IMR-90 (cell line): ENCODE measurements at regions not wholly inside any gene's neighbourhood (a gene's known extent, or its start where the extent isn't known, plus 50 kb on each side); places are given as distances from the start of the nearest gene placed in this dataset.

Source experiments
- ATAC-seq: fragments of 200-7000 bp; cut with Tn5 transposase; 2 replicates; pipeline ENCODE4 v1.9.1; 2020; ENCODE audit warnings: low read depth, mild to moderate bottlenecking, moderate library complexity
- BruUV-seq: library from RNA; stranded (reverse); fragments of 400-500 nt; replicated peaks from 2 replicates; lab custom pipeline; 2021; lab: Mats Ljungman, UMichigan
- CTCF ChIA-PET: fragments of 300-600 bp; formaldehyde crosslinking; extraction: SDS; loops from one replicate; lab custom pipeline; 2021; ENCODE audit warnings: antibody characterized with exemption; lab: Yijun Ruan, JAX
- POLR2A ChIA-PET: fragments of 300-600 bp; sonication (Branson Sonifier 250); formaldehyde crosslinking; loops from one replicate; lab custom pipeline; 2022; ENCODE audit warnings: antibody characterized with exemption; ENCODE audit not compliant: unreplicated experiment; lab: Charles Lee
- DNase-seq: peaks from one replicate; pipeline ENCODE4 v3.0.0; 2013
- H2AFZ ChIP-seq: replicated peaks from 2 replicates; pipeline ENCODE3; 2013; ENCODE audit warnings: low read length, mild to moderate bottlenecking; ENCODE audit not compliant: poor library complexity
- H2AK5ac ChIP-seq: 2 replicates; pipeline ENCODE4 v1.6.1; 2013; ENCODE audit warnings: low read depth, low read length, inconsistent platforms
- H2AK9ac ChIP-seq: replicated peaks from 2 replicates; pipeline ENCODE3; 2013; ENCODE audit warnings: mild to moderate bottlenecking, low read depth, low read length, moderate library complexity; ENCODE audit not compliant: poor library complexity
- H2BK120ac ChIP-seq: 2 replicates; pipeline ENCODE4 v1.6.1; 2013; ENCODE audit warnings: low read depth, low read length, inconsistent platforms
- H2BK15ac ChIP-seq: 3 replicates; pipeline ENCODE4 v1.6.1; 2013; ENCODE audit warnings: low read depth, low read length, inconsistent platforms
- H2BK20ac ChIP-seq: 2 replicates; pipeline ENCODE4 v1.6.1; 2013; ENCODE audit warnings: low read depth, mild to moderate bottlenecking, inconsistent platforms, low read length, moderate library complexity
- H2BK5ac ChIP-seq: 2 replicates; pipeline ENCODE4 v1.6.1; 2013; ENCODE audit warnings: mild to moderate bottlenecking, low read depth, low read length, inconsistent platforms; ENCODE audit not compliant: poor library complexity, severe bottlenecking
- H3K14ac ChIP-seq: replicated peaks from 2 replicates; pipeline ENCODE4 v1.6.1; 2013; ENCODE audit warnings: low read depth, low read length, inconsistent platforms
- H3K18ac ChIP-seq: 2 replicates; pipeline ENCODE4 v1.6.1; 2013; ENCODE audit warnings: low read depth, low read length, control low read depth
- H3K23ac ChIP-seq: 2 replicates; pipeline ENCODE4 v1.6.1; 2013; ENCODE audit warnings: low read depth, low read length, inconsistent platforms
- H3K27ac ChIP-seq: 2 replicates; pipeline ENCODE4 v1.5.1; 2013; ENCODE audit warnings: mild to moderate bottlenecking, control low read depth, low read length; ENCODE audit not compliant: insufficient read depth
- H3K27me3 ChIP-seq: 2 replicates; pipeline ENCODE4 v1.6.1; 2013; ENCODE audit warnings: low read length; ENCODE audit not compliant: control insufficient read depth, insufficient read depth
- H3K36me3 ChIP-seq: 2 replicates; pipeline ENCODE4 v1.6.1; 2013; ENCODE audit warnings: low read length, mixed read lengths; ENCODE audit not compliant: control insufficient read depth, insufficient read depth
- H3K4ac ChIP-seq: 2 replicates; pipeline ENCODE4 v1.6.1; 2013; ENCODE audit warnings: low read depth, low read length, inconsistent platforms
- H3K4me1 ChIP-seq: 2 replicates; pipeline ENCODE4 v1.6.1; 2013; ENCODE audit warnings: low read length, mixed read lengths; ENCODE audit not compliant: control insufficient read depth, insufficient read depth
- H3K4me2 ChIP-seq: 2 replicates; pipeline ENCODE4 v1.6.1; 2013; ENCODE audit warnings: low read depth, mild to moderate bottlenecking, control low read depth, low read length, moderate library complexity
- H3K4me3 ChIP-seq: 2 replicates; pipeline ENCODE4 v1.5.1; 2013; ENCODE audit warnings: low read depth, mild to moderate bottlenecking, control low read depth, low read length, moderate library complexity; ENCODE audit not compliant: insufficient read depth
- H3K56ac ChIP-seq: 2 replicates; pipeline ENCODE4 v1.6.1; 2013; ENCODE audit warnings: low read length, inconsistent platforms; ENCODE audit not compliant: insufficient read depth; ENCODE audit errors: extremely low read depth
- H3K79me1 ChIP-seq, 2 experiments: 2 replicates each; pipeline ENCODE4 v1.6.1; 2013; ENCODE audit warnings: low read length in 2 of 2, inconsistent platforms in 1 of 2, low read depth in 1 of 2
- H3K9ac ChIP-seq: 2 replicates; pipeline ENCODE4 v1.6.1; 2013; ENCODE audit warnings: low read depth, low read length, control low read depth
- H3K9me1 ChIP-seq: 2 replicates; pipeline ENCODE4 v1.6.1; 2013; ENCODE audit warnings: low read length, inconsistent platforms; ENCODE audit not compliant: insufficient read depth
- H3K9me3 ChIP-seq: 2 replicates; pipeline ENCODE4 v1.6.1; 2013; ENCODE audit warnings: low read length; ENCODE audit not compliant: control insufficient read depth, insufficient read depth
- H4K20me1 ChIP-seq: 2 replicates; pipeline ENCODE4 v1.6.1; 2013; ENCODE audit warnings: low read length, inconsistent platforms; ENCODE audit not compliant: insufficient read depth
- H4K5ac ChIP-seq: 2 replicates; pipeline ENCODE4 v1.6.1; 2013; ENCODE audit warnings: mild to moderate bottlenecking, low read depth, low read length, control low read depth
- H4K8ac ChIP-seq, 2 experiments: 2 replicates each; pipeline ENCODE4 v1.6.1; 2013; ENCODE audit warnings: low read depth in 2 of 2, low read length in 2 of 2, control low read depth in 1 of 2, inconsistent platforms in 1 of 2
- H4K91ac ChIP-seq: 2 replicates; pipeline ENCODE4 v1.6.1; 2013; ENCODE audit warnings: low read depth, low read length, inconsistent platforms; ENCODE audit not compliant: insufficient read depth
- MAFK ChIP-seq: IDR thresholded peaks from 2 replicates; pipeline ENCODE4 v1.6.1; 2012; ENCODE audit warnings: low read depth, low read length, improper control_type of control experiment
- MAZ ChIP-seq: IDR thresholded peaks from 2 replicates; pipeline ENCODE4 v1.6.1; 2012; ENCODE audit warnings: low read depth, mild to moderate bottlenecking, low read length, improper control_type of control experiment, moderate library complexity, borderline replicate concordance
- MXI1 ChIP-seq: IDR thresholded peaks from 2 replicates; pipeline ENCODE4 v1.6.1; 2012; ENCODE audit warnings: low read depth, mild to moderate bottlenecking, low read length, moderate library complexity, borderline replicate concordance
- NFE2L2 ChIP-seq: fragments of 150-350 bp; IDR thresholded peaks from 2 replicates; pipeline ENCODE4 v1.6.1; 2016; ENCODE audit warnings: low read depth, mild to moderate bottlenecking, low read length
- SMC3 ChIP-seq: fragments of 150-350 bp; IDR thresholded peaks from 2 replicates; pipeline ENCODE4 v1.6.1; 2016; ENCODE audit warnings: low read depth, mild to moderate bottlenecking, antibody characterized with exemption, low read length, moderate library complexity
- WGBS, 2 experiments: methylation state at CpG; one replicate each; pipeline versions ENCODE4 v1.1.5 to v1.1.7; 2013; ENCODE audit warnings: missing lambda C conversion rate in 2 of 2; ENCODE audit not compliant: insufficient read length in 1 of 2; ENCODE audit errors: extremely low coverage in 2 of 2; 5-methylcytosine and 5-hydroxymethylcytosine counted together
- dilution Hi-C: fragments of 300-500 bp; cut with HindIII; formaldehyde crosslinking; loops from one replicate; pipeline ENCODE4 v1.14.3; 2018; ENCODE audit warnings: low sequenced_read_pairs; ENCODE audit not compliant: unreplicated experiment
- in situ Hi-C: fragments of 300-500 bp; cut with MboI; formaldehyde crosslinking; loops from 3 replicates; pipeline ENCODE4 v1.14.3; 2019; ENCODE audit warnings: low sequenced_read_pairs, inconsistent platforms, mixed read lengths
- intact Hi-C: fragments of 100-400 bp; cut with micrococcal nuclease; formaldehyde crosslinking; loops from 2 replicates; pipeline ENCODE4 v1.10.0; 2022

DNA sequence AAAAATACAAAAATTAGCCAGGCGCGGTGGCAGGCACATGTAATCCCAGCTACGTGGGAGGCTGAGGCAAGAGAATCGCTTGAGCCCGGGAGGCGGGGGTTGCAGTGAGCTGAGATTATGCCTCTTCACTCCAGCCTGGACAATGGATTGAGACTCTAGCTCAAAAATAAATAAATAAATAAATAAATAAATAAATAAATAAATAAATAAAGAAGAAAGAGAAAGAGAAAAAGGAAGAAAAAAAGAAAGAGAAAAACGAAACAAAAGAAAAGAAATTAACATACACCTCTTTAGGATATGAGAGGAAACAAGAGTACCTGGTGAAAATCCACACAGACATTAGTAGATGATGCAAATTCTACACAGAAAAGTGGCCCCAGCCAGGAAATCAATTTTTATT is 713.7 kb upstream of the POT1 start:
- Histone ChIP-seq H4K20me1 (no peaks in the 10 kb centered on the region), H3K27me3 (no peaks in the 10 kb centered on the region), H4K5ac (no peak overlapping the region), H3K27ac (no peak overlapping the region), H2BK20ac (no peak overlapping the region), H2AK9ac (no peak overlapping the region), H3K36me3 (no peaks in the 10 kb centered on the region), H4K91ac (no peak overlapping the region), H2BK15ac (no peak overlapping the region), H3K56ac (no peak overlapping the region), H4K8ac (no peak overlapping the region), H3K9me1 (no peaks in the 10 kb centered on the region), H3K23ac (no peak overlapping the region), H2BK5ac (no peak overlapping the region), H3K4ac (no peak overlapping the region), H2BK120ac (no peak overlapping the region), H3K4me1 (no peaks in the 10 kb centered on the region), H2AFZ (no peak overlapping the region), H3K18ac (no peak overlapping the region), H3K9ac (no peak overlapping the region), H2AK5ac (no peak overlapping the region), H3K79me1 (no peaks in the 10 kb centered on the region), H3K4me2 (no peak overlapping the region), H3K14ac (no peak overlapping the region), H3K9me3 (peaks cover 5% of the 10 kb centered on the region), H3K4me3 (no peak overlapping the region)
- intact Hi-C loops = no loop called here
- in situ Hi-C loops = no loop called here
- ChIA-PET POLR2A (interaction anchor here (0.6 kb wide), 1 partner anchor 49 kb away, joined by 4 read pairs; no protein-coding TSS in a partner anchor), CTCF (no interaction called here)
- DNase-seq (no peak), ATAC-seq (no peak)
- dilution Hi-C loops = no loop called here
- TF ChIP-seq MAZ (no peak), SMC3 (no peak), MXI1 (no peak), MAFK (no peak), NFE2L2 (no peak)
- 100% methylated on average over 1 of the region's 7 CpGs; no CpG with 5 or more reads in 1 of the 2 experiments for WGBS, 2 experiments
- no TSS peak for BruUV-seq
